GM10266 (cell line): ENCODE measurements at regions not wholly inside any gene's neighbourhood (a gene's known extent, or its start where the extent isn't known, plus 50 kb on each side); places are given as distances from the start of the nearest gene placed in this dataset.
"Not testable (repeated sequence)": the region's sequence is repeated elsewhere in the genome, so short reads cannot be mapped to it uniquely, and the experiment has no call there.

Experiments used
- DNase-seq: peaks from one replicate; pipeline ENCODE4 v3.0.0; 2012; ENCODE audit errors: extremely low spot score
- TF ChIP-seq, protein P1 (sequence below): IDR thresholded peaks from 2 replicates; pipeline ENCODE4 v1.5.1; 2012; ENCODE audit warnings: mild to moderate bottlenecking, low read depth; ENCODE audit not compliant: control insufficient read depth, insufficient read depth; ENCODE audit errors: missing control alignments

DNA sequence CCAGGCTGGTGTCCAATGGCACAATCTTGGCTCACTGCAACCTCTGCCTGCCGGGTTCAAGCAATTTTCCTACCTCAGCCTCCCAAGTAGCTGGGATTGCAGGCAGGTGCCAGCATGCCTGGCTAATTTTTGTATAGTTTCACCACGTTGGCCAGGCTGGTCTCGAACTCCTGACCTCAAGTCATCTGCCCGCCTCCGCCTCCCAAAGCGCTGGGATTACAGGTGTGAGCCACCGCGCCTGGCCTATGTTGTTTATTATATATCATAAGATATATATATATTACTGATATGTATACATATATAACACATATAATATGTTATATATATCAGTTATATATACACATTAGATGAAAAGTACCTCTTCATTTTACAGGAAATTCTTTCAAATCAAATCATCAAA is 914.7 kb downstream of the FOXD4L5 start:
- not testable (repeated sequence) for DNase-seq

DNA sequence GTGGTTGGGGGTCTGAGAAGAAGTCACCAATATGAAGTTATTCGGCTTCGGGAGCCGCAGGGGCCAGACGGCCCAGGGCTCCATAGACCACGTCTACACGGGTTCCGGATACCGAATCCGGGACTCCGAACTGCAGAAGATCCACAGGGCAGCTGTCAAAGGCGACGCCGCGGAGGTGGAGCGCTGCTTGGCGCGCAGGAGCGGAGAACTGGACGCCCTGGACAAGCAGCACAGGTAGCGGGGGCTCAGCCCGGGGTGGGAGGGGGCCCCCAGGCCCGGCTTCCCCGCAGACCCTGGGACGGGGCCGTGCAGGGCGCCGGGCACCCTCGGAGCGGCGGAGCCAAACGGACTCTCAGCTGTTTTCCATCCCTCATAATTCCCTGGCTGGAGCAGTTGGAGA is 915.4 kb downstream of the FOXD4L5 start:
- not testable (repeated sequence) for DNase-seq

DNA sequence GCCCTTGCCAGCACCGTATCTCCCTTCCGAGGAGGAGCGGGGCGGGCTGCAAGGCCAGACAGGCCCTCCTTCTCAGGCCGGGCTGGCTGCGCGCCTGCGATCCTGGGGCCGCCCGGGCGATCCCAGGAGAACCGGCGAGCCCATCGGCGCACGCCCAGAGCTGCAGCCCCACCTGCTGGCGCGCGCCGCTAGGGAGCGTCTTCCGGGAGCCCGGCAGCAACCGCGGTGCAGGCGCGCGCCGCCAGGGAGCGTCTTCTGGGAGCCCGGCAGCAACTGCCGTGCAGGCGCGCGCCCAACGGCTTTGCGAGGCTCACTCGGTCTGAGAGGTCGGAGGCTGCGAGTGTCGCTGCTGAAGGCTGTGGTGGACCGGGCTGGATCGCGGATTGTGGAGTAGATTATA is 915.9 kb downstream of the FOXD4L5 start:
- TF ChIP-seq, protein P1, sequence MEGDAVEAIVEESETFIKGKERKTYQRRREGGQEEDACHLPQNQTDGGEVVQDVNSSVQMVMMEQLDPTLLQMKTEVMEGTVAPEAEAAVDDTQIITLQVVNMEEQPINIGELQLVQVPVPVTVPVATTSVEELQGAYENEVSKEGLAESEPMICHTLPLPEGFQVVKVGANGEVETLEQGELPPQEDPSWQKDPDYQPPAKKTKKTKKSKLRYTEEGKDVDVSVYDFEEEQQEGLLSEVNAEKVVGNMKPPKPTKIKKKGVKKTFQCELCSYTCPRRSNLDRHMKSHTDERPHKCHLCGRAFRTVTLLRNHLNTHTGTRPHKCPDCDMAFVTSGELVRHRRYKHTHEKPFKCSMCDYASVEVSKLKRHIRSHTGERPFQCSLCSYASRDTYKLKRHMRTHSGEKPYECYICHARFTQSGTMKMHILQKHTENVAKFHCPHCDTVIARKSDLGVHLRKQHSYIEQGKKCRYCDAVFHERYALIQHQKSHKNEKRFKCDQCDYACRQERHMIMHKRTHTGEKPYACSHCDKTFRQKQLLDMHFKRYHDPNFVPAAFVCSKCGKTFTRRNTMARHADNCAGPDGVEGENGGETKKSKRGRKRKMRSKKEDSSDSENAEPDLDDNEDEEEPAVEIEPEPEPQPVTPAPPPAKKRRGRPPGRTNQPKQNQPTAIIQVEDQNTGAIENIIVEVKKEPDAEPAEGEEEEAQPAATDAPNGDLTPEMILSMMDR: peak; percentile 61
- DNase-seq: not testable (repeated sequence)

DNA sequence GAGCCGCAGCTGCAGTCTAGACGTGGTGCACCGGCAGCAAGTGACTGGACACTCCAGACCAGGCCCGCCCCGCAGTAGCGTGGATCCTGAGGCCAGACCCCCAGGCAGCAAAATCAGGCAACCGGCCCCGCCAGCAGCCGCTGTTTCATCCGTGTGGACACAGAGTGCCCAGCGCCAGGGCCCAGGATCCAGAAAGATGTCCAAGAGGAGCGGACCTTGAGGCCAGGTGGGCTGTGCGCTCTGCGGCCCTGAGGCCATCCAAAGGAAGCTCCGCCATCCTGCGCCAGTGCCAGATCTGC is 916.4 kb downstream of the FOXD4L5 start:
- not testable (repeated sequence) for DNase-seq

DNA sequence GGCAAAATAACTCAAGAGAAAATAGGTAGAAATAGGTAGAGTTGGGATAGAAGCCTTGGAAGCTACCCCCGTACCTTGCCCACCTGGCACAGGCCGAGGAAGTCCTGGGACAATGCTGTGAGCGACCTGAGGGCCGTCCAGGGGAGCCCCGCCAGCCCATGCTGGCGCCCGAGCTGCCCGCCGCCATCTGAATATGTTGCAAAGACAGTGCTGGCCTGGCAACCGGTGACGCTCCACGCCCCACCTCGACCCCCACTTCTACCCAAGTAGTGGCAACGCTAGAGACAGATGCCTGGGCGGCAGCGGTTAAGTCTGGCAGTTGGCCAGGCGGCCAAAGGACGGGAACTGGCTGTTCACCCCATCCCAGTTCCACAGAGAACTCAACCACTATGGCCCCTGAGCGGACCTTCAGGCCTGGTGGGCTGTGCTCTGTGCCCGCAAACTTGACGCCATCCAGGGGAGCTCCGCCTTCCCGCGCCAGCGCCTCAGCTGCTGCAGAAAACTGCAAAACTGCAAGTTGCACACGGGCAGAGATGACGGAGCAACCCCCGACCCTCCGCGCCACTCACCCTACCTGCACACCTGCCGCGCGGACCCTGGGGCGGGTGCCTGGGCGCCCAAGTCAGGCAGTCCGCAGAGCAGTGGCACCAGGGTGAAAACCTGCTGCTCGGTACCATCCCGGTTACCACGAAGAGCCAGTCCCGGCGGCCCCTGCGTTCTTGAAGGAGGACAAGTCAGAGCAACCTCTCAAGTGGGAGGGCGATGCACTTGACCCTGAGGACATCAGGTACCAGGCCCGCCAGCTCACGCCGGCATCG is 917.0 kb downstream of the FOXD4L5 start:
- not testable (repeated sequence) for DNase-seq
